ENCODE measurements at regions not wholly inside any gene's neighbourhood (a gene's known extent, or its start where the extent isn't known, plus 50 kb on each side); places are given as distances from the start of the nearest gene placed in this dataset.
"Not testable (repeated sequence)": the region's sequence is repeated elsewhere in the genome, so short reads cannot be mapped to it uniquely, and the experiment has no call there.

- H3K9ac ChIP-seq (replicated peaks in 1 of 4; ENCODE audit: extremely low read depth in 1 of 4, low read depth in 3 of 4, low read length in 3 of 4); FAIRE-seq; H3K56ac ChIP-seq (replicated peaks; ENCODE audit: insufficient read length, low read depth, low read length); H2AFZ ChIP-seq (ENCODE audit: low read length); H2BK5ac ChIP-seq (ENCODE audit: low read depth, low read length); H2BK120ac ChIP-seq (replicated peaks; ENCODE audit: low read depth, low read length); H3K4me2 ChIP-seq (ENCODE audit: insufficient read depth in 1 of 2, low read depth in 2 of 2, low read length in 2 of 2); H3K36me3 ChIP-seq (ENCODE audit: control insufficient read depth in 2 of 4, insufficient read depth in 4 of 4, low read length in 3 of 4); H4K5ac ChIP-seq (ENCODE audit: insufficient read length, low read depth, low read length); H2BK15ac ChIP-seq (ENCODE audit: low read length); CTCF ChIA-PET (ENCODE audit: partially characterized antibody); H3K23me2 ChIP-seq (ENCODE audit: low read depth, low read length); H3K4ac ChIP-seq (replicated peaks; ENCODE audit: insufficient read length, low read depth, low read length); H2BK20ac ChIP-seq (ENCODE audit: low read length); H3K9me3 ChIP-seq (ENCODE audit: insufficient read depth in 2 of 2, low read depth in 1 of 2, low read length in 1 of 2); POLR2A ChIA-PET (ENCODE audit: partially characterized antibody); H2BK12ac ChIP-seq (ENCODE audit: low read depth, low read length); H3K14ac ChIP-seq (ENCODE audit: insufficient read length); H3K79me2 ChIP-seq (ENCODE audit: control insufficient read depth in 1 of 2, insufficient read depth in 2 of 2, low read length in 2 of 2); H3K4me1 ChIP-seq (replicated peaks in 1 of 4; ENCODE audit: control insufficient read depth in 3 of 4, insufficient read depth in 4 of 4, low read length in 3 of 4); DNase-seq (ENCODE audit: low read depth in 1 of 2, low spot score in 2 of 2); H2AK5ac ChIP-seq (ENCODE audit: low read depth, low read length); H3K23ac ChIP-seq (ENCODE audit: insufficient read length); H3K4me3 ChIP-seq (ENCODE audit: extremely low read depth in 1 of 4, insufficient read depth in 2 of 4, low read depth in 3 of 4, low read length in 4 of 4); H4K20me1 ChIP-seq (replicated peaks in 1 of 2; ENCODE audit: control insufficient read depth in 1 of 2, insufficient read depth in 2 of 2, low read length in 2 of 2); H3K27ac ChIP-seq (ENCODE audit: low read depth, low read length); H3K79me1 ChIP-seq (ENCODE audit: low read depth, low read length); H3K27me3 ChIP-seq (replicated peaks in 1 of 4; ENCODE audit: control insufficient read depth in 3 of 4, extremely low read depth in 1 of 4, insufficient read depth in 3 of 4, low read length in 3 of 4); H4K91ac ChIP-seq (replicated peaks; ENCODE audit: insufficient read length, low read length); H3K18ac ChIP-seq (ENCODE audit: extremely low read depth, low read length); H4K8ac ChIP-seq (ENCODE audit: extremely low read depth, insufficient read depth, low read length): not testable (repeated sequence)
- WGBS, 2 experiments (ENCODE audit: extremely low coverage in 1 of 2, insufficient coverage in 1 of 2, insufficient read length in 1 of 2, insufficient replicate concordance in 2 of 2, low coverage in 1 of 2, low lambda C conversion rate in 2 of 2, missing lambda C conversion rate in 1 of 2) = 100% methylated on average over 2 of the region's 2 CpGs; no CpG with 5 or more reads in 1 of the 2 experiments
These were observed 498.5 kb upstream of the ATXN7L3B start for GRCh38 chr12:74039138-74039537.

All from H1 (cell line).